ENCODE measurements at regions not wholly inside any gene's neighbourhood (a gene's known extent, or its start where the extent isn't known, plus 50 kb on each side); places are given as distances from the start of the nearest gene placed in this dataset.

GRCh38 chr12:30501718-30502117, 194.0 kb downstream of the IPO8 start:
- no peaks in the 10 kb centered on the region for H3K4me1 ChIP-seq (ENCODE audit: insufficient read depth)
- no peaks in the 10 kb centered on the region for H4K20me1 ChIP-seq (ENCODE audit: insufficient read depth)
- H3K27ac ChIP-seq: no peak overlapping the region
- no peak overlapping the region for H2AFZ ChIP-seq
- no peaks in the 10 kb centered on the region for H3K9me2 ChIP-seq (ENCODE audit: insufficient read depth)
- no peak overlapping the region for H3K4me3 ChIP-seq
- no peaks in the 10 kb centered on the region for H3K9me3 ChIP-seq (ENCODE audit: low read depth)
- DNase-seq: no peak
- H3K9ac ChIP-seq: no peak overlapping the region
- H3K79me2 ChIP-seq (ENCODE audit: insufficient read depth): no peaks in the 10 kb centered on the region
- WGBS, 2 experiments (ENCODE audit: low coverage in 1 of 2, low lambda C conversion rate in 2 of 2, missing lambda C conversion rate in 2 of 2): 58 to 69% methylated on average over 2 of the region's 2 CpGs
- H3F3A ChIP-seq (ENCODE audit: insufficient read depth): no peaks in the 10 kb centered on the region
- no peak overlapping the region for H3K4me2 ChIP-seq (ENCODE audit: unreplicated experiment)
- TF ChIP-seq EZH2phosphoT487 (IDR thresholded peaks at IDR 0.05; ENCODE audit: insufficient read depth, low read depth): no peak
- TF ChIP-seq EZH2 (IDR thresholded peaks at IDR 0.05; ENCODE audit: insufficient read depth, poor library complexity, severe bottlenecking): no peak
- no peaks in the 10 kb centered on the region for H3K36me3 ChIP-seq (ENCODE audit: low read depth)
- H3K27me3 ChIP-seq (replicated peaks; ENCODE audit: insufficient read depth): no peaks in the 10 kb centered on the region; the same call in 1 of the 2 replicates
- in situ Hi-C loops (cut with MboI): no loop called here

- no peak overlapping the region for H3K27ac ChIP-seq
- TF ChIP-seq EZH2 (IDR thresholded peaks at IDR 0.05; ENCODE audit: insufficient read depth, poor library complexity, severe bottlenecking) (no peak), EZH2phosphoT487 (IDR thresholded peaks at IDR 0.05; ENCODE audit: insufficient read depth, low read depth) (no peak)
- no peak overlapping the region for H3K4me2 ChIP-seq (ENCODE audit: unreplicated experiment)
- no peak overlapping the region for H2AFZ ChIP-seq
- no peaks in the 10 kb centered on the region for H4K20me1 ChIP-seq (ENCODE audit: insufficient read depth)
- no peaks in the 10 kb centered on the region; the same call in 1 of the 2 replicates for H3K27me3 ChIP-seq (replicated peaks; ENCODE audit: insufficient read depth)
- H3K9me3 ChIP-seq (ENCODE audit: low read depth): no peaks in the 10 kb centered on the region
- no peaks in the 10 kb centered on the region for H3K9me2 ChIP-seq (ENCODE audit: insufficient read depth)
- DNase-seq: no peak
- no peaks in the 10 kb centered on the region for H3F3A ChIP-seq (ENCODE audit: insufficient read depth)
- H3K36me3 ChIP-seq (ENCODE audit: low read depth): no peaks in the 10 kb centered on the region
- no peak overlapping the region for H3K4me3 ChIP-seq
- H3K9ac ChIP-seq: no peak overlapping the region
- H3K4me1 ChIP-seq (ENCODE audit: insufficient read depth): no peaks in the 10 kb centered on the region
- 60 to 63% methylated on average over 4 of the region's 4 CpGs for WGBS, 2 experiments (ENCODE audit: low coverage in 1 of 2, low lambda C conversion rate in 2 of 2, missing lambda C conversion rate in 2 of 2)
- in situ Hi-C loops (cut with MboI): no loop called here
- H3K79me2 ChIP-seq (ENCODE audit: insufficient read depth): no peaks in the 10 kb centered on the region
These were observed 195.1 kb downstream of the IPO8 start for GRCh38 chr12:30500532-30500931.

- no peak for TF ChIP-seq EZH2phosphoT487 (IDR thresholded peaks at IDR 0.05; ENCODE audit: insufficient read depth, low read depth)
- no peak for TF ChIP-seq EZH2 (IDR thresholded peaks at IDR 0.05; ENCODE audit: insufficient read depth, poor library complexity, severe bottlenecking)
- Histone ChIP-seq H3K9me3 (ENCODE audit: low read depth) (no peaks in the 10 kb centered on the region), H4K20me1 (ENCODE audit: insufficient read depth) (no peaks in the 10 kb centered on the region), H3K4me3 (no peak overlapping the region), H3K27me3 (replicated peaks; ENCODE audit: insufficient read depth) (0 out of 2 replicates have a peak, but pooled peaks cover 4% of the 10 kb centered on the region), H3K79me2 (ENCODE audit: insufficient read depth) (no peaks in the 10 kb centered on the region), H3K4me2 (ENCODE audit: unreplicated experiment) (no peak overlapping the region), H3K27ac (no peak overlapping the region), H3F3A (ENCODE audit: insufficient read depth) (no peaks in the 10 kb centered on the region), H3K4me1 (ENCODE audit: insufficient read depth) (no peaks in the 10 kb centered on the region), H2AFZ (no peak overlapping the region), H3K36me3 (ENCODE audit: low read depth) (no peaks in the 10 kb centered on the region), H3K9ac (no peak overlapping the region), H3K9me2 (ENCODE audit: insufficient read depth) (no peaks in the 10 kb centered on the region)
- in situ Hi-C loops (cut with MboI): no loop called here
- no peak for DNase-seq
- 78 to 80% methylated on average over 14 of the region's 14 CpGs for WGBS, 2 experiments (ENCODE audit: low coverage in 1 of 2, low lambda C conversion rate in 2 of 2, missing lambda C conversion rate in 2 of 2)
These were observed 210.3 kb downstream of the IPO8 start for GRCh38 chr12:30485230-30485890.

- in situ Hi-C loops (cut with MboI): no loop called here
- no peaks in the 10 kb centered on the region for H3K36me3 ChIP-seq (ENCODE audit: low read depth)
- no peak overlapping the region for H3K4me3 ChIP-seq
- no peak overlapping the region for H3K27ac ChIP-seq
- H3F3A ChIP-seq (ENCODE audit: insufficient read depth): no peaks in the 10 kb centered on the region
- H3K4me2 ChIP-seq (ENCODE audit: unreplicated experiment): no peak overlapping the region
- H4K20me1 ChIP-seq (ENCODE audit: insufficient read depth): no peaks in the 10 kb centered on the region
- H2AFZ ChIP-seq: no peak overlapping the region
- no peaks in the 10 kb centered on the region for H3K79me2 ChIP-seq (ENCODE audit: insufficient read depth)
- no peaks in the 10 kb centered on the region for H3K9me3 ChIP-seq (ENCODE audit: low read depth)
- DNase-seq: peak; percentile 1
- 8 to 11% methylated on average over 5 of the region's 5 CpGs for WGBS, 2 experiments (ENCODE audit: low coverage in 1 of 2, low lambda C conversion rate in 2 of 2, missing lambda C conversion rate in 2 of 2)
- no peak for TF ChIP-seq EZH2 (IDR thresholded peaks at IDR 0.05; ENCODE audit: insufficient read depth, poor library complexity, severe bottlenecking)
- no peaks in the 10 kb centered on the region for H3K4me1 ChIP-seq (ENCODE audit: insufficient read depth)
- H3K27me3 ChIP-seq (replicated peaks; ENCODE audit: insufficient read depth): 0 out of 2 replicates have a peak, but pooled peaks cover 4% of the 10 kb centered on the region
- no peaks in the 10 kb centered on the region for H3K9me2 ChIP-seq (ENCODE audit: insufficient read depth)
- H3K9ac ChIP-seq: no peak overlapping the region
These were observed 211.0 kb downstream of the IPO8 start for GRCh38 chr12:30484658-30485057.
